Pancreas (tissue), 10 donors: ENCODE measurements at regions not wholly inside any gene's neighbourhood (a gene's known extent, or its start where the extent isn't known, plus 50 kb on each side); places are given as distances from the start of the nearest gene placed in this dataset.

ENCODE experiments used
- ATAC-seq, 4 donors: fragments of 200-7000 bp; cut with Tn5 transposase; one replicate each; pipeline versions ENCODE4 v1.8.0 to v1.9.1; 2020; ENCODE audit warnings: mild to moderate bottlenecking in 4 of 4, moderate library complexity in 4 of 4
- DNase-seq, 6 donors: peaks; one replicate each; pipeline ENCODE4 v3.0.0-alpha.2; 2020
- FAIRE-seq: peaks from 2 replicates; lab custom pipeline; 2012; peaks lifted over from hg19 to GRCh38; lab: Jason Lieb, UNC
- H3K27ac ChIP-seq, 4 donors: fragments of 200-600 bp; sonication (generic); 1 replicate in 3 of 4; 2 replicates in 1 of 4; pipeline versions ENCODE4 v1.5.0 to v1.8.0; 2020
- H3K27me3 ChIP-seq, 4 donors: fragments of 200-600 bp; one replicate each; pipeline ENCODE4 v1.8.0; 2021
- H3K36me3 ChIP-seq, 3 donors: fragments of 200-600 bp; sonication (generic) in 1 of 3; one replicate each; pipeline versions ENCODE4 v1.5.0 to v1.8.0; 2020 to 2021
- H3K4me1 ChIP-seq, 3 donors: fragments of 200-600 bp; one replicate each; pipeline ENCODE4 v1.8.0; 2021
- H3K4me3 ChIP-seq, 4 donors: fragments of 200-600 bp; sonication (generic) in 2 of 4; one replicate each; pipeline versions ENCODE4 v1.5.0 to v1.8.0; 2020 to 2021
- H3K9me3 ChIP-seq, 4 donors: fragments of 200-600 bp; one replicate each; pipeline ENCODE4 v1.8.0; 2021
- CTCF ChIP-seq, 4 donors: fragments of 200-600 bp; sonication (generic) in 3 of 4; IDR thresholded peaks; one replicate each; pipeline versions ENCODE4 v1.5.0 to v1.8.0; 2021; ENCODE audit warnings: antibody characterized with exemption in 4 of 4
- WGBS, 2 donors: extraction: QIAGEN DNeasy Blood & Tissue Kit; methylation state at CpG; one replicate each; pipeline ENCODE4 v1.1.7; 2013; 5-methylcytosine and 5-hydroxymethylcytosine counted together
- intact Hi-C, 3 donors: fragments of 100-400 bp; cut with DNase I; formaldehyde crosslinking; loops; one replicate each; pipeline versions ENCODE4 v1.11.1 to v1.14.2; 2022
- donor health status: healthy with polysubstance abuse.
- donor health status: DM: no; HTN: no; CAD: no; lungs with moderate emphysema.
- donor health status: DM: no; HTN: no; CAD: no.
- donor health status: control.
- donor health status: control.
- donor health status: Bipolar disorder and iron deficiency.
- donor health status: DM: yes; HTN: yes; CAD: no.
- donor health status: DM: no; HTN: no; CAD: no.
- donor health status: DM: no; HTN: no; CAD: no.
- donor health status: DM: yes; HTN: yes; CAD: no.

DNA sequence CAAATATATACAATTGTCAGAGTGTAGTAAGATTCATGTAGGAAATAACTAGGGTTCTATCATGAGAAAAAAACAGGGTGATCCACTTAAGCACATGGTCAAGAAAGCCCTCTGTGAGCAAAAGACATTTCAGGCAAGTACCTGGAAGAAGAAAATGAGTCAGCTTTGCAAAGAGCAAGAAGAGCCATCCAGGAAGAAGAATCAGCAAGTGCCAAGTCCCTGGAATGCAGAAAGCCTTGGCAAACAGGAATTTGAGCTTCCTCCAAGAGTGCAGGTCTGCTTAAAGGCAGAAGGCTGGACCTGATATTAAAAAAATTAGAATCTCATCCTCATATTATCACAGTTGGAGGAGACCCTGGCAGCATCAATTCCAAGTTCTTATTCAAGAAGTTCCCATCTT lies 188.5 kb upstream of the CELF4 start:
- FAIRE-seq (no peak), DNase-seq (no peak), ATAC-seq (no peak)
- Histone ChIP-seq H3K36me3 (no peaks in the 10 kb centered on the region), H3K9me3 (no peaks in the 10 kb centered on the region), H3K27ac (no peak overlapping the region), H3K27me3 (no peaks in the 10 kb centered on the region), H3K4me3 (no peak overlapping the region), H3K4me1 (no peaks in the 10 kb centered on the region)
- intact Hi-C loops: no loop called here
- no peak for TF ChIP-seq CTCF (IDR thresholded peaks at IDR 0.05)

- no peaks in the 10 kb centered on the region for H3K4me1 ChIP-seq
- 55 to 56% methylated on average over 2 of the region's 2 CpGs for WGBS, 2 donors
- TF ChIP-seq CTCF (IDR thresholded peaks at IDR 0.05): no peak
- ATAC-seq (no peak), DNase-seq (no peak), FAIRE-seq (no peak)
- intact Hi-C loops: no loop called here
- H3K27ac ChIP-seq: no peak overlapping the region
- H3K9me3 ChIP-seq: no peaks in the 10 kb centered on the region
- no peak overlapping the region for H3K4me3 ChIP-seq
- H3K36me3 ChIP-seq: no peaks in the 10 kb centered on the region
- H3K27me3 ChIP-seq: no peaks in the 10 kb centered on the region
Measured at GRCh38 chr18:37742436-37742835, 176.8 kb upstream of the CELF4 start.

DNA sequence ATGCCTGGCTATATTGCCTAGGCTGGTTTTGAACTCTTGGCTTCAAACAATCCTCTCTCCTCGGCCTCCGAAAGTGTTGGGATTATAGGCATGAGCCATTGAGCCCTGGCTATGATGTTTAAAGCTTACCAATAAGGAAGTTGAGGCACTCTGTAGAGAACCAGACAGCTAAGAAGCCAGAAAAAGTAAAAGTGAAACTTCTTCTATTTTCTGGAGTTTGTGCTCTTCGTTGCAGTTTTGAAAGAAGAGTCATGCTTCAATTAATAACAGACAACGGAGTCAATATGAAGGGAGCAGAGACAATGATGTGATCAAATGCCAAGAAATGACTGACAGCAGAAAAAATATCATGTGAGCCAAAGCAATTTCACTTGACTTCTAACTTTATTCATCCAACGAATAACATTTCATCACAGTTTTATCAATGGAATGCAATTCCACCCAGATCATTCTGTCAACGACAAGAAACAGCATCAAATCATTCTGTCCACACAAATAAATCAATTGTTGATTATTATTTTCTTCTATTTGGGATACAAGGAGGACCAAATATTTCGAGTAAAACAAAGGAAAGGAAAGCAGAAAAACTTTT lies 175.5 kb upstream of the CELF4 start:
- Histone ChIP-seq H3K27ac (no peak overlapping the region), H3K27me3 (no peaks in the 10 kb centered on the region), H3K36me3 (no peaks in the 10 kb centered on the region), H3K9me3 (no peaks in the 10 kb centered on the region), H3K4me1 (no peaks in the 10 kb centered on the region), H3K4me3 (no peak overlapping the region)
- 53 to 55% methylated on average over 7 of the region's 7 CpGs for WGBS, 2 donors
- no peak for FAIRE-seq
- intact Hi-C loops: no loop called here
- TF ChIP-seq CTCF (IDR thresholded peaks at IDR 0.05): no peak
- ATAC-seq: no peak
- no peak for DNase-seq

GRCh38 chr18:37734406-37734805 lies 168.8 kb upstream of the CELF4 start:
- no peaks in the 10 kb centered on the region for H3K36me3 ChIP-seq
- no peak for TF ChIP-seq CTCF (IDR thresholded peaks at IDR 0.05)
- no peaks in the 10 kb centered on the region for H3K9me3 ChIP-seq
- no peak overlapping the region for H3K4me3 ChIP-seq
- DNase-seq: no peak
- H3K27me3 ChIP-seq: no peaks in the 10 kb centered on the region
- WGBS, 2 donors: 59 to 64% methylated on average over 4 of the region's 4 CpGs
- no peaks in the 10 kb centered on the region for H3K4me1 ChIP-seq
- FAIRE-seq: no peak
- no peak for ATAC-seq
- intact Hi-C loops: no loop called here
- H3K27ac ChIP-seq: no peak overlapping the region

- Histone ChIP-seq H3K9me3 (no peaks in the 10 kb centered on the region), H3K4me1 (no peaks in the 10 kb centered on the region), H3K27me3 (no peaks in the 10 kb centered on the region), H3K4me3 (no peak overlapping the region), H3K27ac (no peak overlapping the region), H3K36me3 (no peaks in the 10 kb centered on the region)
- DNase-seq: no peak
- TF ChIP-seq CTCF (IDR thresholded peaks at IDR 0.05): no peak
- no peak for ATAC-seq
- intact Hi-C loops: no loop called here
- 68% methylated on average over 5 of the region's 5 CpGs for WGBS, 2 donors
- no peak for FAIRE-seq
Measured at GRCh38 chr18:37729716-37730115, 164.1 kb upstream of the CELF4 start.
